HG02885 (cell line): ENCODE measurements at regions not wholly inside any gene's neighbourhood (a gene's known extent, or its start where the extent isn't known, plus 50 kb on each side); places are given as distances from the start of the nearest gene placed in this dataset.

ENCODE experiments used
- ATAC-seq: cut with Tn5 transposase; IDR thresholded peaks from one replicate; pipeline ENCODE4 v1.9.1; 2021; ENCODE audit warnings: mild to moderate bottlenecking; ENCODE audit not compliant: unreplicated experiment, poor library complexity

DNA sequence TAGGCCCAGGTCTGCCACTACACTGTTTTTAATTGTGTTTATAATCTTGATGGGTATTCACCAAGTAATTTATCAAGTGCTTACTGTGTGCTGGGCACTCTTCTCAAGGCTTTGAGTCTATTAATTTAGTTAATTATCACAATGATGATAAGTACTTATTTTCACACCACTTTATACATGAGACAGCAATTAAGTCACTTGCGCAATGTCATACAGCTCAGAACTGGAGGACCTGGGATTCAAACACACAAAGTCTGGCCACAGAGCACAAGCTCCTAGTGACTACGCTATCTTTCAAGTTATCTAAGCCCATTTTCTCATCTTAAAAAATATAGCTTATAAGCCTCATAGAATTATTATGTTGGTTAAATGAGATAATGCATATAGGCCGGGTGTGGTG is 85.0 kb downstream of the LLPH start:
- ATAC-seq: no peak

- no peak for ATAC-seq
Observed at GRCh38 chr12:66044731-66045130, 85.8 kb downstream of the LLPH start.

GRCh38 chr12:66043035-66043434 is 87.5 kb downstream of the LLPH start:
- no peak for ATAC-seq

- no peak for ATAC-seq
Observed at GRCh38 chr12:66041651-66042363, 88.7 kb downstream of the LLPH start.

DNA sequence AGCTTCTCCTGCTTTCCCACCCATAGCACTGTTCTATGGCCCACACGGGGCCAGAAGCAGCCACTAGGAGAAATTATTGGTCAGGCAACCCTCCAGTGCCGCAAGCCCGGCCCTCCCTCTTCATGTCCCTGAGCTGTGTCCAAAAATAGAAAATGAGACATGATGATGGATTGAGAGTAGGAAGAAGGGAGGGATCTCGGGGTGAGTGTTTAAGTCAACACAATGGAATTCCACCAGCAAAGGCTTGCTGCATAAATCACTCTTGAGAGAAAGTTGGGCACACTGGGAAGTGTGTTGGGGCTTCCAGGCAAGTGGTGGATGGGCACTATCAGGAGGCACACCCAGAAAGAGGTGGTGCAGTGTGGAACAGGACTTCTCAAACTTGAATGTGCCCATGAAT is 94.2 kb downstream of the LLPH start:
- ATAC-seq: no peak

DNA sequence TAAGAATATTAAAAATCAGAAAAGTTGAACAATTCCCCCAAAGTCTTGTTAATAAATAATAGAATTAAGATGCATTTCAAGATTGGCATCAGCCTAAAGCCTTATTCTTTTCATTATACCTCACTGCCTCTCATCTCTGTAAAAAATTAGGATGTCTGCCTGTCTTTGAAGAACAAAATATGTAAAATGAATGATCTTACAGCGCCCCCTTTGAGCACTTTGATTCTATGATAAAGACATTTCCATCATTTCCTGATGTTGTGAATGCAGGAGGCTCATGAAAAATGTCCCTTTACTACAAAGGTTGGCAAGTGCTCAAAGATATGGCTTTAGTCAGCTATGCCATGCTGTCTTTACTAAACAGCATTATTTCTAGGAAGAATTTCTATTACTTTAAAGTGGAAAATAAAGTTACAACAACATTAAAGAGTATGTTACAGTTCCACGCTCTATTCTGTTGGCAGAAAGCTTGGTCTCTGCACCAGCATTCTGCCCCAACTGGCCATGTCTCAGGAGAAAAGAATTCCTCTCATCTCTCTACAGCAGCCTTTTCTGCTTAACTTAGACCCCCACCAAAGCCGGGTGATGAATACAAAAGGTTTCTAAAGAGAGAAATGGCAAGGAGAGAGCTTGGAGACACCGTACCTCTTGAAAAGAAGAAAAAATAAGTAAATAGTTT is 95.1 kb downstream of the LLPH start:
- ATAC-seq: no peak

GRCh38 chr12:66033151-66033550 is 97.4 kb downstream of the LLPH start:
- peak; percentile 9 for ATAC-seq

- peak; percentile 60 for ATAC-seq
Observed at GRCh38 chr12:66032739-66033138, 97.8 kb downstream of the LLPH start.

DNA sequence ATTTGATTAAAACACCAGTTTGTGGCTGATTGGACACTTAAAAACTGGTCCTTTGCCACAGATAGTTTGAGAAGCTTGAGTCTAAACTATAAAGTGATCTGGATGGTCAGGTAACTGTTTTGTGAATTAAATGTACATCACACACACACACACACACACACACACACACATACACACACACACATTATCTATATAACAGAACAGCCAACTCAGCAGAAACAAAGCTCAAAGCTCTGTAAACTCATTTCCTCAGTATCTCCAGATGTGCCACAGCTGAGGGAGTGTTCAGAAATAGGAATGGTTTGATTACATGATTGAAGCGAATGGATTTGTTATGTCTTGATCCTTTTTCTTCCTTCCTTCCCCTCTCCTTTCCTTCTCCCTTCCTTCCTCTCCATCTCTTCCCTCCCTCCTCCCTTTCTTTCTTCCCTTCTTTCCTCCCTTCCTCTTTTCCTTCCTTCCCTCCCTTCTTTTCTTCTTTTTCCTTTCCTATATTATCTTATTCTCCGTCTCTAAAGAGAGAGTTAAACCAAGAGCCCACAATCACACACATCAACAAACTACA is 100.3 kb downstream of the LLPH start:
- no peak for ATAC-seq

DNA sequence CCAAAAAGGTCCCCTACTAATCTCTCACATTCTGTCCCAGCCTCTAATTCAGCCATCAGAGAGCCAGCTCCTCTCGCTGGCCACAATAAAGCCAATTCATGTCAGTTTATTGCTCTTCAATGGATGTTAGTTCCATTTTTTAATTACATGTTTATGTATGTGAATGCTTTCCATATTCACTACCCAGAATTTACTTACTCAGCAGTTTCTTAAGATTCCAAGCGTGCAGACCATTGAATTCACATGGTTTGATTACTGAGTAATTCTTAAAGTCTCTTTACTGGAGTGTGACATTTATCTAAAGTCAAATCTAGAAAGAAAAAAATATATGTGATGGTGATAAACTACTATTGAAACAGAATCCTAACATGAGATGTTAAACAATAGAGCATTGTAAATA is 102.2 kb downstream of the LLPH start:
- ATAC-seq: no peak

DNA sequence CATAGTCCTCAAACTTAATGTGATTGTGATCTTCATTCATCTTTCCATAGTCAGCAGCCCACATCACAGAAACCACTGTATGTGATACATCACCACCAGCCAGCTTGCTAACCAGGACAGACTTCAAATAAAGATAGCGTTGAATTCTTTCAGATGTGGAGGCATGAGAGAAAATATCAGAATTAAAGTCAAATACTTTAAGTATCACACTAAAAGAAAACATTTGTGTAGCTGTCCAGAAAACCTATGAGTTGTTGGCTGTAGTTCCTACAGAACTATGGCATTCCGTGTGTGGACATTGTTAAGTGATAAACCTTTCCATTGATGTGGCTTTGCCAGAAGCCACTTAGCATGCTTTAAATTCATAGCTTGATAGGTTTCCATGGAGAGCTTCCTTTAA is 105.1 kb downstream of the LLPH start:
- ATAC-seq: no peak

DNA sequence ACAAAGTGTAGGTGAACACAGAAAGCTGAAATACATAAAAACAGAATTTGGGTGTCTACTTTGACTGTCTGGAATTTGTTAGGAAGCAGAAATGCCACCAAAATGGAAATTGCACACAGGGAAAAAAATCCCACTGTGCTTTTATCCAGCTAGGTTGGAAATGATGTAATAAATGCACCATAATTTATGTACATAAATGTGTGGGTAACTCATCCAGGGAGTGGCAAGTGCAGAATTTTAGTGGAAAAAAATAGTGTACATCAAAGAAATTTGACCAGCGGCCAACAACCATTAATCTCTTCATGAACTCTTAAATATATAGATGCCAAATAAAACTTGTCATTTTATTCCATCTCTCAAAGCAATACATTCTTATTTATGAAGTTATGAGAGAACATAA is 105.6 kb downstream of the LLPH start:
- ATAC-seq: no peak

DNA sequence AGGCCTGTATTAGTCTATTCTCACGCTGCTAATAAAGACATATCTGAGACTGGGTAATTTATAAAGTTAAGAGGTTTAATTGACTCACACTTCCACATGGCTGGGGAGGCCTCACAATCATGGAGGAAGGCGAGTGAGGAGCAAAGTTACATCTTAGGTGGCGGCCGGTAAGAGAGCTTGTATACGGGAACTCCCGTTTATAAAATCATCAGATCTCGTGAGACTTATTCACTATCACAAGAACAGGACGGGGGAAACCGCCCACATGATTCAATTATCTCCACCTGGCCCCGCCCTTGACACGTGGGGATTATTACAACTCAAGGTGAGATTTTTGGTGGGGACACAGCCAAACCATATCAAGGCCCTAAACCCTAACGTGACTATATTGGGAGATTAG is 110.1 kb downstream of the LLPH start:
- ATAC-seq: no peak

- ATAC-seq: no peak
Observed at GRCh38 chr12:66017736-66018135, 112.8 kb downstream of the LLPH start.
